ENCODE measurements at regions not wholly inside any gene's neighbourhood (a gene's known extent, or its start where the extent isn't known, plus 50 kb on each side); places are given as distances from the start of the nearest gene placed in this dataset.

DNA sequence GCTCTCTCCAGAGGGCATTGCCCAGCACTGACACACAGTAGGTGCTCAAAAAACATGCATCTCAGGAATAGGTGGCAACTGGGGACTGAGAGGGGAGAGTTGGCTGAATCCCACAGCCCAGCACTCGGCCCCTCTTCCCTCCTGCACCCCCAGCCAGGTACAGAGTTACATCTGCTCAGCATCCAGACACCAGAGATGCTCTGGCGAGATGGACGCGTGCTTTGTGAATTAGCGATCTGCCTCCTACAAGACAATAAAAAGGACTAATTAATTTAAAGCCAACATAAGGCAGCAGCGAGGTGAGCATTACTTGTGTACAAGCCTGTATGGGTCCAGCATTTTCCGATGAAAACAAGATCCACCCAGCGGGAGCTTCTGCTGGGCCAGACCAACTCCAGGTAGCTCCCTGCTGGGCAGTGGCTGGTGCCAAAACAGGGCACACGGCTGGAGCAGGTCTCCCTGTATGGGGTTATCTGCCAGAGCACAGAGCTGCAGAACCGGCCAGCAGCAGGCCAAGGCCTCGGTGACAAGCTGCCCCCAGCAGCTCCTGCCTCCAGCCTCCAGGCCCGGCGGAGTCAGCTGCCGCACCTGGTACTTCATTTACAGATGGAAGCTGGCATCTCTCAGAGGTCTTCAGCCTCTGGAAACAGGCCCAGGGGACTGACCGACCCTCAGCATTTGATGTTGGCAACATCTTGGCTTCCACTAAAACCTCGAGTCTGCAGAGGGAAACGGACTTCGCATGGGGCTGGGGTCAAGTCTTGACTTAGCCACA, 219.7 kb upstream of the SDK2 start:
- no peaks in the 10 kb centered on the region for H3K9me3 Mint-ChIP-seq
- no peak overlapping the region for H3K27ac Mint-ChIP-seq
- H3K4me3 Mint-ChIP-seq (ENCODE audit: low read depth), result no peak overlapping the region
- no peaks in the 10 kb centered on the region for H3K4me1 Mint-ChIP-seq (ENCODE audit: low read depth)
- DNase-seq (ENCODE audit: low spot score), result no peak
- intact Hi-C loops (cut with micrococcal nuclease), result no loop called here
- no peaks in the 10 kb centered on the region for H3K27me3 Mint-ChIP-seq (ENCODE audit: low read depth)
- H3K36me3 Mint-ChIP-seq (ENCODE audit: low read depth), result no peaks in the 10 kb centered on the region

DNA sequence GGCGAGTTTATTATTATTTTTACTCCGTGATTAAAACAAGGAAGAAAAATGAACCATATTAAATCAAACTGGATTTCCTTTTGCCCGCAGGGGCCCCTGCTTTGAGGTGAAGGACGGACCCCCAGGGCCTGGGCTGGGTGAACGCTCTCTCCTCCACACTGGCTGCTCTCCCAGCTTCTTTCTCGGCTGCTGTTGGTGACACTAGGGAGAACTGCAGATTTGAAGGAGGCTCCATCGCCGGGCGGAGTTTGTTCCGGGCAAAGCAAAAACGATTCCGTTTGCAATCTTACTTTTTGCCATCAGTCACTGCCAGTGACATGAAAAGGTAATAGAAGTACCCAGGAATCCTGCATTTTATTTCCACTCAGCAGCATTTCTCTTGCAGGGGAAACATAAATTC, 221.6 kb upstream of the SDK2 start:
- no peak overlapping the region for H3K27ac Mint-ChIP-seq
- intact Hi-C loops (cut with micrococcal nuclease), result no loop called here
- H3K4me1 Mint-ChIP-seq (ENCODE audit: low read depth), result no peaks in the 10 kb centered on the region
- DNase-seq (ENCODE audit: low spot score), result no peak
- no peaks in the 10 kb centered on the region for H3K9me3 Mint-ChIP-seq
- no peaks in the 10 kb centered on the region for H3K36me3 Mint-ChIP-seq (ENCODE audit: low read depth)
- H3K4me3 Mint-ChIP-seq (ENCODE audit: low read depth), result no peak overlapping the region
- no peaks in the 10 kb centered on the region for H3K27me3 Mint-ChIP-seq (ENCODE audit: low read depth)

DNA sequence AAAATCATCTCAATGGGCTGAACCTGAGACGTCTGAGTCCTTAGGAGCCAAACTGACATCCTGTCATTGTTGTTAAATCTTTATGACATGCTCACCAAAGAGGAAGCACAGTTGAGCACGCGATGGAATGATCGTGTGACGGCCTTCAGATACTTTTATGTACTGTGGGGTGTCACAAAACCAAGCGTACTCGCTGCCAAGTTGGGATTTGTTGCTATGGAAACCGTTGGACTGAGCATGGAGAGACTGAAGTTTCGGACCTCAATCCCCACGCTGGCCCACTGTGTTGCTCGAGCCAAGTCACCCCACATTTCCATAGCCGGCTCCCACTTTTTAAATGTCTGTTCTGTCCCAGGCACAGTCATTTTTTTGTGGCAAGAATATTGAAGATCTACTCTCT, 222.8 kb upstream of the SDK2 start:
- Mint-ChIP-seq H3K9me3 (no peaks in the 10 kb centered on the region), H3K27ac (no peak overlapping the region), H3K4me3 (ENCODE audit: low read depth) (no peak overlapping the region), H3K4me1 (ENCODE audit: low read depth) (no peaks in the 10 kb centered on the region), H3K27me3 (ENCODE audit: low read depth) (no peaks in the 10 kb centered on the region), H3K36me3 (ENCODE audit: low read depth) (no peaks in the 10 kb centered on the region)
- intact Hi-C loops (cut with micrococcal nuclease), result no loop called here
- no peak for DNase-seq (ENCODE audit: low spot score)

- H3K27ac Mint-ChIP-seq, result no peak overlapping the region
- no peaks in the 10 kb centered on the region for H3K4me1 Mint-ChIP-seq (ENCODE audit: low read depth)
- no peaks in the 10 kb centered on the region for H3K9me3 Mint-ChIP-seq
- no peaks in the 10 kb centered on the region for H3K27me3 Mint-ChIP-seq (ENCODE audit: low read depth)
- no peak for DNase-seq (ENCODE audit: low spot score)
- no peaks in the 10 kb centered on the region for H3K36me3 Mint-ChIP-seq (ENCODE audit: low read depth)
- intact Hi-C loops (cut with micrococcal nuclease), result no loop called here
- no peak overlapping the region for H3K4me3 Mint-ChIP-seq (ENCODE audit: low read depth)
These were observed 225.8 kb upstream of the SDK2 start for GRCh38 chr17:73870068-73870467.

DNA sequence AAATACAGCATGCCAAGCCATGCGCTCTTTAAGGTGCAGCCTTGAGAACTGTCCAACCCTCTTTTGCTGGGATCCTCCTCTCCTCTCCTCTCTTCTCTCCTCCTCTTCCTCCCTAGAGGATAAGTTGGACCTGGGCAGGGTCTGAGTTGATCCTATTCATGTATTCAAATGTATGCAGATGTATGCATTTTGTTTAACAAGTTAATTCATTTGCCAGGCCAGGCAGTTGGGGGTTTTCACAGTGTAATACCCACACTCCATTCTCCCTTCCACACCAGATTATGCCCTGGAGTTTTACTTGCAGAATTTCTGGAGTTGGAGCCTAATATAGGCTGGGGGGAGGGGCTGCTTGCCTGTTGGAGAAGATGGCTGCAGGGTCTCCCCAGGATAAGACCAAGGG, 226.2 kb upstream of the SDK2 start:
- no peak overlapping the region for H3K27ac Mint-ChIP-seq
- no peak for DNase-seq (ENCODE audit: low spot score)
- H3K4me1 Mint-ChIP-seq (ENCODE audit: low read depth), result no peaks in the 10 kb centered on the region
- H3K4me3 Mint-ChIP-seq (ENCODE audit: low read depth), result no peak overlapping the region
- intact Hi-C loops (cut with micrococcal nuclease), result no loop called here
- H3K9me3 Mint-ChIP-seq, result no peaks in the 10 kb centered on the region
- no peaks in the 10 kb centered on the region for H3K27me3 Mint-ChIP-seq (ENCODE audit: low read depth)
- no peaks in the 10 kb centered on the region for H3K36me3 Mint-ChIP-seq (ENCODE audit: low read depth)

DNA sequence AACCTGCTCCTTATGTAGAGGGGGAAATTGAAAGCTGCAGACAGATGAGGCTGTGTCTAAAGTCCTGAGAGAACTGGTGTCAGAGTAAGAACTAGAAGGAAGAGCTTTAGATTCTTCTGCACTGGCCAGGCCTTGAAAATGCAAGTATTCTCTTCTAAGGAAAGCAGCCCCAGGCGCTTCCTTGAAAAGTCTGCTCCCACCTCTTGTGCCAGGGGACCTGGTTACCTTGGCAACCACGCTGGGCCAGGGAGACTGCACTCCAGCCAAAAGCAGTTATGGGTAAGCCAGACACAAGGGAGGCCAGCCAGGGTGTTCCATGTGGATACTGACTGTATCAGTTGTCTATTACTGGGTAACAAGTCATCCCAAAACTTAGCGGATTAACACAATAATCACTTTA, 228.6 kb upstream of the SDK2 start:
- no peak overlapping the region for H3K27ac Mint-ChIP-seq
- H3K27me3 Mint-ChIP-seq (ENCODE audit: low read depth), result no peaks in the 10 kb centered on the region
- no peak for DNase-seq (ENCODE audit: low spot score)
- intact Hi-C loops (cut with micrococcal nuclease), result no loop called here
- H3K9me3 Mint-ChIP-seq, result no peaks in the 10 kb centered on the region
- no peaks in the 10 kb centered on the region for H3K36me3 Mint-ChIP-seq (ENCODE audit: low read depth)
- no peak overlapping the region for H3K4me3 Mint-ChIP-seq (ENCODE audit: low read depth)
- H3K4me1 Mint-ChIP-seq (ENCODE audit: low read depth), result no peaks in the 10 kb centered on the region

DNA sequence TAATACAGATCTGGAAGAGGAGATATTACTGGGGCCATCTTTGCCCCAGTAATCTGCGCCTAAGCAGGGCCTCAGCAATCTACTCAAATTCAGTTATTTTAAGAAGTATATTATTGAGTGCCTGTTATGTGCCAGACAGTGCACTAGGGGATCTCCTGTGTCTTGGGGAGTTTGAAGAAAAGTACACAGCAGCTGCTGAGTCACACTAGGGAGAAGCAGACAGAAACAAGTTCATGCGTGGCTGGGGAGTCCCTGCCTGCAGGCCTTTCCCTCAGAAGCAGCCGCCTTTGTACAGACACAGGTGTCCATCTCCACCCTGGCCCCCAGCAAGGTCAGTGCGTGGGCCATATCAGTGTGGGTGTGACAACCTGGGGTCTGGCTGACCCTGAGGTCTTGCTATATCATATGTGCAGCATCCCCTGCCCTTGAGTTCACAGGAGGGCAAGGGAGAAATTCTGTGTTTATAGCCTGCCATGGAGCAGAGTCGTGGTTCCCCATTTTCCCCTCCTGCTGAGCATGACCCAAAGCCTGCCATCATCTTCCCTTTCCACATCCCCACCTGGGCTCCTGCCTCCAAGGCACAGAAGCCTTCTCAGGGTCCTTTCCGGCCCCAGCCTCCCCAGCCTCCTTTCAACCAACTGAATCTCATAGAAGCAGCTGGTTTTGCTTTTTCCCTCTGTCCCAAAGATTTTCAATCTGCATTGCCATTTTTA, 229.9 kb upstream of the SDK2 start:
- Mint-ChIP-seq H3K27ac (no peak overlapping the region), H3K36me3 (ENCODE audit: low read depth) (no peaks in the 10 kb centered on the region), H3K9me3 (no peaks in the 10 kb centered on the region), H3K4me1 (ENCODE audit: low read depth) (no peaks in the 10 kb centered on the region), H3K4me3 (ENCODE audit: low read depth) (no peak overlapping the region), H3K27me3 (ENCODE audit: low read depth) (no peaks in the 10 kb centered on the region)
- intact Hi-C loops (cut with micrococcal nuclease), result no loop called here
- DNase-seq (ENCODE audit: low spot score), result no peak

GRCh38 chr17:73875346-73875745, 231.1 kb upstream of the SDK2 start:
- intact Hi-C loops (cut with micrococcal nuclease), result no loop called here
- DNase-seq (ENCODE audit: low spot score), result no peak
- no peak overlapping the region for H3K4me3 Mint-ChIP-seq (ENCODE audit: low read depth)
- H3K27ac Mint-ChIP-seq, result no peak overlapping the region
- no peaks in the 10 kb centered on the region for H3K9me3 Mint-ChIP-seq
- no peaks in the 10 kb centered on the region for H3K36me3 Mint-ChIP-seq (ENCODE audit: low read depth)
- H3K4me1 Mint-ChIP-seq (ENCODE audit: low read depth), result no peaks in the 10 kb centered on the region
- H3K27me3 Mint-ChIP-seq (ENCODE audit: low read depth), result no peaks in the 10 kb centered on the region

DNA sequence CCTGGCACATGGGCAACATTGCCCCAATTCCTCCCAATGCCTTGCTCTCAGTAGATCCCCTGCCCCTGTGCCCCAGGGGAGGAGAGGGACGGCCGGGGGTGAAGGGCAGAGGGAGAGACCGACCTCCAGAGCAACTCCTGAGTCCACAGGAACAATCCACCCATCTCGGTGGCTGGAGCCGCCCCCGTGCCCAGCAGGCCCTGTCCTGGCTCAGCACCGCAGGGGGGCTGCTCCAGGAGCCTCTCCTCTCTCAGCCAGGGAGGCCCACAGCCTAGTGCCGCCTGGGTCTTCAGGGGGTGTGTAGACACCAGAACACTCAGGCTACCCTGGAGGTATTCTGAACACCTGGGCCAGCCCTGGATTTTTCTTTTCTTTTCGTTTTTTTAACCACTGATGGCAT, 233.7 kb upstream of the SDK2 start:
- Mint-ChIP-seq H3K27me3 (ENCODE audit: low read depth) (no peaks in the 10 kb centered on the region), H3K4me1 (ENCODE audit: low read depth) (no peaks in the 10 kb centered on the region), H3K9me3 (no peaks in the 10 kb centered on the region), H3K27ac (no peak overlapping the region), H3K36me3 (ENCODE audit: low read depth) (no peaks in the 10 kb centered on the region), H3K4me3 (ENCODE audit: low read depth) (no peak overlapping the region)
- intact Hi-C loops (cut with micrococcal nuclease), result no loop called here
- no peak for DNase-seq (ENCODE audit: low spot score)

DNA sequence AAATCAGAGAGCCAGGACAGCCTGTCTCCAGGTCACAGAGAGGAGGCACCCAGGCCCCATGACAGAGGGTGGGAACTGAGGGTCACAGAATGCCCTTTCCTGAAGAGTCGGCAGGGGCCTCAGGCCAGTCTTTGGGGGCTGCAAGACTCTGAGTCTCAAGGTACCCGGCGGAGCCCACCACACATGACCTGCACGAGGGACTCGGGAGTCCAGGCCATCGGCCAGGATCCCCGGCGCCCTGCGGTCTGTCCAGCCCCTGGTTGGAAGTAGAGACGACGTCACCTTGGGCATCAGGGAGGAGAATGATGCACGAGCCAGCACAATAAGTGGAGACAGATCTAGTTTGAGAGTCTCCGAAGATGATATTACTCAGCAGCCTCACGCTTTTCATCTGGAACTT, 234.7 kb upstream of the SDK2 start:
- intact Hi-C loops (cut with micrococcal nuclease), result no loop called here
- no peaks in the 10 kb centered on the region for H3K4me1 Mint-ChIP-seq (ENCODE audit: low read depth)
- H3K4me3 Mint-ChIP-seq (ENCODE audit: low read depth), result no peak overlapping the region

GRCh38 chr17:73879987-73880386, 235.7 kb upstream of the SDK2 start:
- Mint-ChIP-seq H3K27me3 (ENCODE audit: low read depth) (no peaks in the 10 kb centered on the region), H3K4me1 (ENCODE audit: low read depth) (no peaks in the 10 kb centered on the region), H3K27ac (no peak overlapping the region), H3K36me3 (ENCODE audit: low read depth) (no peaks in the 10 kb centered on the region), H3K4me3 (ENCODE audit: low read depth) (no peak overlapping the region), H3K9me3 (no peaks in the 10 kb centered on the region)
- intact Hi-C loops (cut with micrococcal nuclease), result no loop called here
- DNase-seq (ENCODE audit: low spot score), result no peak

More for the DNA sequence above, 234.7 kb upstream of the SDK2 start:
- Mint-ChIP-seq H3K27me3 (ENCODE audit: low read depth) (no peaks in the 10 kb centered on the region), H3K9me3 (no peaks in the 10 kb centered on the region), H3K36me3 (ENCODE audit: low read depth) (no peaks in the 10 kb centered on the region), H3K27ac (no peak overlapping the region)
- DNase-seq (ENCODE audit: low spot score), result no peak

DNA sequence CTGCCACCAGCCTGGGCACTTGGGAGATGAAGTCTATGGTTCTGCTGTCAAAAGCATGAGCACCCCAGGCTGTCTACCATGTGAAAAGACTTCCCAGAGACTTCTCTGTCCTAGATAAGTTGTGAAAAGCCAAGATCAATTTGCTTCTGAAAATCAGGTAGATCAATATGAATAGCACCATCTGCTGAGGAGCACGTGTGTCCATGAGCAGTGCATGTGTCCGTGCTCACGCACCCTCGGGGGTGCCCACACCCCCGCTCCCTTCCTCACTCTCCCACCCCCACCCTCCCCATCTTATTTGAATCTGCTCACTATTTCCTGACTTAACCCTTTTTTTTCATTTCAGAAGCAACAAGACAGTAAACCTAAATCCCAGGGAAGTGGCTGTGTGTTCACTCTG, 238.3 kb upstream of the SDK2 start:
- no peaks in the 10 kb centered on the region for H3K4me1 Mint-ChIP-seq (ENCODE audit: low read depth)
- no peak overlapping the region for H3K4me3 Mint-ChIP-seq (ENCODE audit: low read depth)
- no peaks in the 10 kb centered on the region for H3K9me3 Mint-ChIP-seq
- no peaks in the 10 kb centered on the region for H3K27me3 Mint-ChIP-seq (ENCODE audit: low read depth)
- no peak for DNase-seq (ENCODE audit: low spot score)
- intact Hi-C loops (cut with micrococcal nuclease), result no loop called here
- H3K27ac Mint-ChIP-seq, result no peak overlapping the region
- H3K36me3 Mint-ChIP-seq (ENCODE audit: low read depth), result no peaks in the 10 kb centered on the region

- H3K4me3 Mint-ChIP-seq (ENCODE audit: low read depth), result no peak overlapping the region
- H3K4me1 Mint-ChIP-seq (ENCODE audit: low read depth), result no peaks in the 10 kb centered on the region
- H3K27ac Mint-ChIP-seq, result no peak overlapping the region
- no peaks in the 10 kb centered on the region for H3K36me3 Mint-ChIP-seq (ENCODE audit: low read depth)
- intact Hi-C loops (cut with micrococcal nuclease), result no loop called here
- H3K9me3 Mint-ChIP-seq, result no peaks in the 10 kb centered on the region
- no peak for DNase-seq (ENCODE audit: low spot score)
- H3K27me3 Mint-ChIP-seq (ENCODE audit: low read depth), result no peaks in the 10 kb centered on the region
These were observed 238.9 kb upstream of the SDK2 start for GRCh38 chr17:73883175-73883574.

Measured in activated T-helper 2 cell treated with anti-CD3 and anti-CD28 coated beads, Interferon-gamma antibody, Interleukin-2, Interleukin-4, amounts not matched to agents 10 μg/mL and 5 μg/mL and 100 μg/mL, durations not matched to agents 14 hours and 24 hours and 36 hours (primary cell).